ENCODE measurements at regions not wholly inside any gene's neighbourhood (a gene's known extent, or its start where the extent isn't known, plus 50 kb on each side); places are given as distances from the start of the nearest gene placed in this dataset.

DNA sequence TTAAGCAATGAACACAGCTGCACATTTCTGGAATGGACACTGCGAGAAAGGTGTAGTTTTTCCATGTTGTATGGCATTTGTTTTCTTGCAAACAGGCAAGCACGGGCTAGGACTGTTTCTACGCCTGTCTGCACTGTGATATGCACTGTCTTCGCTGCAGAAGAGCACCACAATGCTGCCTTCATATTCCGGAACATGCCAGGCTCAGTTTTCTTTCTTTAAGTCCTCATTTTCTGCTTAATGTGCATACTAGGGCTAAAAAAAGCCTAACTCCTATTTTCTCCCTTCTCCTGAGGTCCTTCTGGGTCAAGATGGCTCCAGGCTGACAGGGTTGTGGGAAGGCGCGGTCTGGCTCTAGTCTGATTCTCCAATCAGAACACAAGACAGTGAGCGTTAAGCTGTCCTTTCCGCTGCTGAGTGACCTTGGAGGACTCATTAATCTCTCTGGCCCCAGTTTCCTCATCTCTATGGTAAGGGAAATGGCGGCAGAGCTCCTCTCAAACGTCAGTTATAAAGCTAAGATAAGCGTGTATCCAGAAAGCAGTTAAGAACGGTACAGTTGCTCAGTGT lies 379.9 kb downstream of the C6orf118 start:
- Histone ChIP-seq H3K27me3 (replicated peaks; ENCODE audit: insufficient read depth) (no peaks in the 10 kb centered on the region), H3K4me1 (replicated peaks) (no peaks in the 10 kb centered on the region), H3K9me3 (no peaks in the 10 kb centered on the region), H3K36me3 (no peaks in the 10 kb centered on the region), H3K27ac (no peak overlapping the region), H3K4me3 (no peak overlapping the region)
- DNase-seq (ENCODE audit: low spot score), result no peak
- TF ChIP-seq POLR2AphosphoS5 (IDR thresholded peaks at IDR 0.05) (no peak), POLR2A (IDR thresholded peaks at IDR 0.05) (no peak)
- TF ChIP-seq, protein P1, sequence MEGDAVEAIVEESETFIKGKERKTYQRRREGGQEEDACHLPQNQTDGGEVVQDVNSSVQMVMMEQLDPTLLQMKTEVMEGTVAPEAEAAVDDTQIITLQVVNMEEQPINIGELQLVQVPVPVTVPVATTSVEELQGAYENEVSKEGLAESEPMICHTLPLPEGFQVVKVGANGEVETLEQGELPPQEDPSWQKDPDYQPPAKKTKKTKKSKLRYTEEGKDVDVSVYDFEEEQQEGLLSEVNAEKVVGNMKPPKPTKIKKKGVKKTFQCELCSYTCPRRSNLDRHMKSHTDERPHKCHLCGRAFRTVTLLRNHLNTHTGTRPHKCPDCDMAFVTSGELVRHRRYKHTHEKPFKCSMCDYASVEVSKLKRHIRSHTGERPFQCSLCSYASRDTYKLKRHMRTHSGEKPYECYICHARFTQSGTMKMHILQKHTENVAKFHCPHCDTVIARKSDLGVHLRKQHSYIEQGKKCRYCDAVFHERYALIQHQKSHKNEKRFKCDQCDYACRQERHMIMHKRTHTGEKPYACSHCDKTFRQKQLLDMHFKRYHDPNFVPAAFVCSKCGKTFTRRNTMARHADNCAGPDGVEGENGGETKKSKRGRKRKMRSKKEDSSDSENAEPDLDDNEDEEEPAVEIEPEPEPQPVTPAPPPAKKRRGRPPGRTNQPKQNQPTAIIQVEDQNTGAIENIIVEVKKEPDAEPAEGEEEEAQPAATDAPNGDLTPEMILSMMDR (IDR thresholded peaks at IDR 0.05), result no peak
- intact Hi-C loops (cut with DNase I), result loop anchor here (5.0 kb wide), 1 partner anchor 1512 kb away; no protein-coding TSS in a partner anchor
- 80% methylated on average over 13 of the region's 13 CpGs for WGBS

DNA sequence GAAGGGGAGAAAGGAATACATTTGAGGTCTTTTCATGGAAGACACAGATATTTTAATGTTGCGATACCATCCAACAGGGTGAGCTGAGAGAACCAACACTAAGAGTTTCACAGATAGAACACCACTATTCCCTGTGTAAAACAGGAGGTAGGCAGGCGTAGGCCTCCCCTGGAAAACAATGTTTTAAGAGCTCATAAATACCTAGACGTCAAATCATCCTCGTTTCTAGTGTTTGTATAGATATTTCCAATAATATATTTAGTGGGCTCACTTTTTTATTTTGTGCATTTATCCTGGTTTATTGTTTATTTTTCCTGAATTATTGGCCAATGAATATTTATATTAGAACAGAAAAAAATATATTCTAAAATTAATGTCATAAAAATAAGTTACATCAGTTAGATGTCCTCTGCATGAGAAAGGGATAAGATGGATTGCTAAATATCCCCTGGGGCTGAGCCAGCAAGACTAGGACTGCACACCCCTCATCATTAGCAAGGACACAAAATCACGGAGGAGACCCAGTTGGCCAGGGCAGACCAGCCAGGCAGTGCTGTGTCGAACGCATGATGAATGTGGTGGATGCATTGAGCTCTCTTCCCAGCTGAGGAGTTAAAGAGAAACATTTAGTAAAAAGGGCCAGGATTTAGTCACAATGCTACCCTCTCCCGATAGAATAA lies 380.5 kb downstream of the C6orf118 start:
- Histone ChIP-seq H3K4me1 (replicated peaks) (no peaks in the 10 kb centered on the region), H3K27me3 (replicated peaks; ENCODE audit: insufficient read depth) (no peaks in the 10 kb centered on the region), H3K4me3 (no peak overlapping the region), H3K27ac (no peak overlapping the region), H3K36me3 (no peaks in the 10 kb centered on the region), H3K9me3 (no peaks in the 10 kb centered on the region)
- TF ChIP-seq POLR2AphosphoS5 (IDR thresholded peaks at IDR 0.05) (no peak), POLR2A (IDR thresholded peaks at IDR 0.05) (no peak)
- TF ChIP-seq, protein P1 (IDR thresholded peaks at IDR 0.05), result no peak
- intact Hi-C loops (cut with DNase I), result loop anchor here (5.0 kb wide), 1 partner anchor 1512 kb away; no protein-coding TSS in a partner anchor
- 55% methylated on average over 8 of the region's 8 CpGs for WGBS
- no peak for DNase-seq (ENCODE audit: low spot score)

DNA sequence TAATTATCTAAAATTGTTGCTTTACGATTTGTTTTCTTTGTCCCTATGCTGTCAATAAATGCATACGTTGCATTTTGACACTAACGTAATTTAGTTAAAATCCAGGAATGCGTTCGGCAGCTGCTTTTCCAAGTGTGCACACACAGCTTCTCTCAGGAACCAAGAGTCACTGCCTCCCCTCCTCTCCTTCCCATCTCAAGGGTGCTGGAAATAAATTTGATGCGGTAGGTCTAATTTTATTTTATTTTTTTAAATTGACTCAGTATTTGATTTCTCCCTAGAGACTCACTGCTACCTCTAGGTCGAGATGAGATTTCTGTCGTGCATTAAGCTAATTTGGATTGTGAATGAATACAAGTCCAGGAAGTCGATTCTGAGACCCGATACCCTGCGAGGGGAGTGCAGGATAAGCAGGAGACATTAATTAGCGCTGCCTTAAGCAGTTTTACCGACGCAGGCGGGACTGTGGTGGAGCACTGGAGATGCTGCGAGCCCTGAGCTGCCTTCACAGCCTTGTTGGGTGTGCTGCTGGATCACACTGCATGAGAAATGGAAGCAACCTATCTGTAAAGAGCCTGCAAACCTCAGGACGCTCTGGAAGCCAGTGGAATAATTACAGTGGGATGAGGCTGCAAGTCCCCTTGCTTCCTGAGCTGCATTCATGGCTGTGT lies 381.2 kb downstream of the C6orf118 start:
- H3K36me3 ChIP-seq, result no peaks in the 10 kb centered on the region
- no peaks in the 10 kb centered on the region for H3K27me3 ChIP-seq (replicated peaks; ENCODE audit: insufficient read depth)
- H3K9me3 ChIP-seq, result no peaks in the 10 kb centered on the region
- no peaks in the 10 kb centered on the region for H3K4me1 ChIP-seq (replicated peaks)
- 54% methylated on average over 17 of the region's 17 CpGs for WGBS
- DNase-seq (ENCODE audit: low spot score), result no peak
- no peak overlapping the region for H3K27ac ChIP-seq
- H3K4me3 ChIP-seq, result no peak overlapping the region
- intact Hi-C loops (cut with DNase I), result loop anchor here (5.0 kb wide), 1 partner anchor 1511 kb away; no protein-coding TSS in a partner anchor
- no peak for TF ChIP-seq POLR2A (IDR thresholded peaks at IDR 0.05)
- TF ChIP-seq, protein P1 (IDR thresholded peaks at IDR 0.05), result no peak

DNA sequence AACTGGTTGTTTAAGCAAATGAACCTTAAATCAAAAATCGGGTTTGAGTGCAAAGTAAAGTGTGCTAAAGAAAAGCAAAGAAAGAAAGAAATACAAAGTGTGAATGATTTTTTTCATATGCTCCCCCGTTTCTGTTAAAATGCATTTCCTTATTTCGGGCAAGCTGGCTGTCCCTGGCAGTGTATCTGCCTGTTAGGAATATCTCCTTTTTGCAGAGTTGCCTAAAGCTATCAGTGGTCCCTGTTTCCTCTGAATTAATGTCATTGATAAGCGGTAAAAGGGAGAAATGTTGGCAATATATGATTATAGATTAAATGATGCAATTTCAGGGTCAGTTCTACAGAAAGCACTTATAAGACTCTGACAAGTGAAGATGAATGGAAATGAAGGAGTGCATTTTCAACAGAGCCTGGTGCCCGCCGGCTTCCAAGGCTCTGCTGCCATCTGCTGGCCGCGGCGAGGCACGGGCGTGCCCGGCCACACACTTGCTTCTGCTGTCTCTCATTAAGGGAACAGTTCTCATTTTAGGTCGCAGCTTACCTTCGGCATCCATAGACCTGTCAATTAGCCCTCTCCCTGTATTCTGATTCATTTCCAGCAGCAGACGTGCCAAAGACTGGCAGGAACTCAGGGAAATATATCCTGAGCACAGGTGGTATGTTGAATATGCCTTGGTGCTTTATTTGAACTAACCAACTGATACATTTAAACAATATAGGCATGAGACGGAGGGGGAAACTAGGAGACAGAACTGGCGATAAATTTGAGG lies 381.9 kb downstream of the C6orf118 start:
- 15% methylated on average over 17 of the region's 17 CpGs for WGBS
- Histone ChIP-seq H3K4me3 (no peak overlapping the region), H3K36me3 (no peaks in the 10 kb centered on the region), H3K27ac (no peak overlapping the region), H3K9me3 (no peaks in the 10 kb centered on the region), H3K27me3 (replicated peaks; ENCODE audit: insufficient read depth) (no peaks in the 10 kb centered on the region), H3K4me1 (replicated peaks) (no peaks in the 10 kb centered on the region)
- TF ChIP-seq, protein P1 (IDR thresholded peaks at IDR 0.05), result peak; percentile 81 to 92 (median 90)
- no peak for TF ChIP-seq POLR2A (IDR thresholded peaks at IDR 0.05)
- intact Hi-C loops (cut with DNase I), result loop anchor here (5.0 kb wide), 1 partner anchor 1510 kb away; no protein-coding TSS in a partner anchor
- DNase-seq (ENCODE audit: low spot score), result peak; percentile 46
